ENCODE measurements at regions not wholly inside any gene's neighbourhood (a gene's known extent, or its start where the extent isn't known, plus 50 kb on each side); places are given as distances from the start of the nearest gene placed in this dataset.

DNA sequence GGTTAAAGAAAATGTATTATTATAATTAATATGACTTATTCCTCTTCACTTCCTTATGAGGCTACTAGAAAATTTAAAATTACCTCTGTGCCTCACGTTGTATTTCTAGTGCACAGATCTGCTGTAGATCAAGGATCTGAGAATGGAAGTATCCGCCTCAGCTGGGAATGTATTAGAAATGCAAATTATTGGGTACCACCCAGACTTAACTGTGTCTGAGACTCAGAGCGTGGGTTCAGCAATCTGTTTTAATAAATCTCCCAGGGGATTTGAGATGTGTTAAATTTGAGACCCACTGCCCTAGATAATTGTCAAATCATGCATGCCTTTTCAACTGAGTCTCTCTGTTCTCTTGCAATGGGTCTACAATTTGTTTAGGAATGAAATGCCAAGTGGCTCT lies 658.0 kb upstream of the NOX3 start:
- TF ChIP-seq CTCF (IDR thresholded peaks at IDR 0.05): no peak
- no peak for TF ChIP-seq POLR2AphosphoS5 (IDR thresholded peaks at IDR 0.05)
- no peak for TF ChIP-seq EP300 (IDR thresholded peaks at IDR 0.05)

Measured in upper lobe of left lung (tissue), 4 donors.